Lower lobe of right lung (tissue), 2 donors: ENCODE measurements at regions not wholly inside any gene's neighbourhood (a gene's known extent, or its start where the extent isn't known, plus 50 kb on each side); places are given as distances from the start of the nearest gene placed in this dataset.

Experiments used
- ATAC-seq, 2 donors: fragments of 200-7000 bp; cut with Tn5 transposase; one replicate each; pipeline ENCODE4 v1.9.1; 2020 to 2022; ENCODE audit warnings: mild to moderate bottlenecking in 2 of 2, moderate library complexity in 2 of 2
- DNase-seq: peaks from one replicate; pipeline ENCODE4 v3.0.0-alpha.2; 2020
- H3K27ac ChIP-seq: fragments of 200-600 bp; one replicate; pipeline ENCODE4 v1.8.0; 2022
- H3K27me3 ChIP-seq: fragments of 200-600 bp; one replicate; pipeline ENCODE4 v1.8.0; 2022; ENCODE audit warnings: low read depth
- H3K36me3 ChIP-seq: fragments of 200-600 bp; one replicate; pipeline ENCODE4 v1.8.0; 2022; ENCODE audit warnings: mild to moderate bottlenecking
- H3K4me1 ChIP-seq: fragments of 200-600 bp; one replicate; pipeline ENCODE4 v1.8.0; 2022
- H3K4me3 ChIP-seq: fragments of 200-600 bp; one replicate; pipeline ENCODE4 v1.8.0; 2022; ENCODE audit warnings: mild to moderate bottlenecking
- H3K9me3 ChIP-seq: fragments of 200-600 bp; one replicate; pipeline ENCODE4 v1.8.0; 2022
- intact Hi-C: fragments of 100-400 bp; cut with DNase I; formaldehyde crosslinking; loops from one replicate; pipeline ENCODE4 v1.11.0; 2022
- TF ChIP-seq, protein P1 (sequence below): fragments of 200-600 bp; IDR thresholded peaks from one replicate; pipeline ENCODE4 v1.8.0; 2022; ENCODE audit warnings: antibody characterized with exemption, mild to moderate bottlenecking
- donor health status: DM: no; HTN: yes; CAD: no; lungs with severe emphysema.

DNA sequence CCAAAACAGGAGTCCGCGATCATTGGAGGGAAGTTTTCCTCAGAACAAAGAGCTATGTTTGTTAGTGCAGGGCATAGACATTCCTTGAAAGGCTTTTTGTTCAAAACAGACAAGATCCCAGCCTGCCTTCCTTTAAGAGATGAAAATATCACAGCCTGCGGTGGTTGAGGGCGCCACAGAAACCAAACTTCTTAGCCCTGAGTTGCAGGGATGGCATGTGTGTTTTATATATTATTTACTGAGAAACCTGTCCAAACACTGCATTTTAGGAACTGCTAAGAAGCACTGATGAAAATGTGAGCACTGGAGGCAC lies 57.5 kb upstream of the TMEM178A start:
- intact Hi-C loops: no loop called here
- H3K27ac ChIP-seq: no peak overlapping the region
- H3K4me3 ChIP-seq: no peak overlapping the region
- H3K27me3 ChIP-seq: no peaks in the 10 kb centered on the region
- H3K36me3 ChIP-seq: no peaks in the 10 kb centered on the region
- TF ChIP-seq, protein P1, sequence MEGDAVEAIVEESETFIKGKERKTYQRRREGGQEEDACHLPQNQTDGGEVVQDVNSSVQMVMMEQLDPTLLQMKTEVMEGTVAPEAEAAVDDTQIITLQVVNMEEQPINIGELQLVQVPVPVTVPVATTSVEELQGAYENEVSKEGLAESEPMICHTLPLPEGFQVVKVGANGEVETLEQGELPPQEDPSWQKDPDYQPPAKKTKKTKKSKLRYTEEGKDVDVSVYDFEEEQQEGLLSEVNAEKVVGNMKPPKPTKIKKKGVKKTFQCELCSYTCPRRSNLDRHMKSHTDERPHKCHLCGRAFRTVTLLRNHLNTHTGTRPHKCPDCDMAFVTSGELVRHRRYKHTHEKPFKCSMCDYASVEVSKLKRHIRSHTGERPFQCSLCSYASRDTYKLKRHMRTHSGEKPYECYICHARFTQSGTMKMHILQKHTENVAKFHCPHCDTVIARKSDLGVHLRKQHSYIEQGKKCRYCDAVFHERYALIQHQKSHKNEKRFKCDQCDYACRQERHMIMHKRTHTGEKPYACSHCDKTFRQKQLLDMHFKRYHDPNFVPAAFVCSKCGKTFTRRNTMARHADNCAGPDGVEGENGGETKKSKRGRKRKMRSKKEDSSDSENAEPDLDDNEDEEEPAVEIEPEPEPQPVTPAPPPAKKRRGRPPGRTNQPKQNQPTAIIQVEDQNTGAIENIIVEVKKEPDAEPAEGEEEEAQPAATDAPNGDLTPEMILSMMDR: no peak
- no peak for DNase-seq
- ATAC-seq: no peak
- peaks cover 11% of the 10 kb centered on the region for H3K4me1 ChIP-seq
- no peaks in the 10 kb centered on the region for H3K9me3 ChIP-seq

DNA sequence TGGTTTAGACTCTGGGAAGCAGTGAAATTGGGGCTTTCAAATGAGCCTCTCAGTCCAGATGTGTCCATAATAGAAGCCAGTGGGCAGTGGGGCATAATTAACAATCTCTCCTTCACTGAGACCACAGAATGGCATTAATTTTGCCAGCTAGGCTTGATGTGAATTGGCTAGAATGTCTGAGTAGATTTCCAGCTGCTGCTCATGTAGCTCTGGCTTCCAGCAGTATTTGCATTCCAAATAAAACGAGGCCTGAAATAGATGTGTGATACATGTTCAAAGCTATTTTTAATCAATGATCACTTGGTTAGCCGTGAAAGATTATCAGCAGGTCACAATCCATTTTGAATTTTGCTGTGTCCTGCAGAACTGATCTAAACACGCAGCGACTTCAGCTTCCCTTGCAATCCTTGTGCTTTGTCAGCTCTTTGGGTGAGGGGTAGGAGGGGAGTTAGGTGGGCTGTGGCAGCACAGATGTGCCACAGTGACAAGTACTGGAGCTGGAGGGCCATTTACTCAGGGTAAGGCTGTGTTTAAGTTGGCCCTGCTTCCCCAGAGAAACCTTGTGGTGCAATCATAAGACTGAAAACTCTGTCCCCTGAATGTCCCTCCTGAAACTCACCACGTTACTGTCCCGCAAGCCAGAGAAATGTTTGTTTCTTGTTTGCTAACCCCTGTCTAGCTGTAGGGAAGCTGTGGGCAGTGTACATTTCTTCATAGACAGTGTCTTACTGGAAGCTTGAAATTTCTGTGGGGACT lies 56.9 kb upstream of the TMEM178A start:
- TF ChIP-seq, protein P1: no peak
- Histone ChIP-seq H3K36me3 (no peaks in the 10 kb centered on the region), H3K4me1 (peaks cover 11% of the 10 kb centered on the region), H3K4me3 (no peak overlapping the region), H3K27me3 (no peaks in the 10 kb centered on the region), H3K9me3 (no peaks in the 10 kb centered on the region), H3K27ac (no peak overlapping the region)
- DNase-seq (no peak), ATAC-seq (peak; percentile 68 to 70)
- intact Hi-C loops: no loop called here

DNA sequence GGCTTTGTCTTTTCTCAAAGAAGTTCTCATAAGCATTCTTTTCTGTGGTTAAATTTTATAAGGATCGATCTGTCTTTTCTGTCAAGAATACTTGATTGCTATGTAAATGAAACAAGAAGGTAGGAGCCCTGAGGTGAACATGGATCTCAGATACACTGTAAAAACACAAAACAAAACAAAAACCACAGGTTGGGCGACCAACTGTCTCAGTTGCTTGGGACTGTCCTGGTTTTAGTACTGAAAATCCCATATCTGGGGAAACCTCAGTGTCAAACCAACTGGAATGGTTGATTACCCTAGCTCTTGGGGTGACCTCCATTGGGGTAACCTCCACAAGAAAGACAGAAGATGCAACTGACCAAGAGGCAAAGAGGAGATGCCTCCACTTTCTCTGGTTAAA lies 55.8 kb upstream of the TMEM178A start:
- Histone ChIP-seq H3K4me3 (no peak overlapping the region), H3K27me3 (no peaks in the 10 kb centered on the region), H3K27ac (no peak overlapping the region), H3K4me1 (peaks cover 11% of the 10 kb centered on the region), H3K9me3 (no peaks in the 10 kb centered on the region), H3K36me3 (no peaks in the 10 kb centered on the region)
- DNase-seq (no peak), ATAC-seq (no peak)
- intact Hi-C loops: no loop called here
- TF ChIP-seq, protein P1: no peak

DNA sequence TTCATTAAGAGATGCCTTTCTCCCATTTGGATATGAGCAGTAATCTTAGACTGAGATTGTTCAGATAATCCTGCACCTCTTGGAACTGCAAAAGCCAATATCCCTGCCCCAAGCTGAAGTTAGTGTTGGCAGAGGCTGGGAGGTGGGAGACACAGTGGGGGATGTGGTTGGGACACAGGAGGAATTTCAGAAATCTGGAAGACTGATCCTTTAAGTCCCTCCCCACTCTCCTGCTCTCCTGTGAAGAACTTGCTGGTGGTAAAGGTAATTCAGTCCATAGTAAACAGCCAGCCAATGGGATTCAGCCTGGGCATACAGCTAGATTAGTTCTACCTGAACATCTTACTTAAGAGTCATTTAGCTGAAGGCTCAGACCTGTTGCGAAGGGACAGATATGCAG lies 50.0 kb upstream of the TMEM178A start:
- no peak for DNase-seq
- H3K27ac ChIP-seq: no peak overlapping the region
- no peaks in the 10 kb centered on the region for H3K36me3 ChIP-seq
- TF ChIP-seq, protein P1: no peak
- intact Hi-C loops: no loop called here
- H3K27me3 ChIP-seq: no peaks in the 10 kb centered on the region
- H3K4me3 ChIP-seq: no peak overlapping the region
- ATAC-seq: no peak
- H3K4me1 ChIP-seq: peaks cover 7% of the 10 kb centered on the region
- H3K9me3 ChIP-seq: no peaks in the 10 kb centered on the region
